T-helper 17 cell (primary cell): ENCODE measurements at regions not wholly inside any gene's neighbourhood (a gene's known extent, or its start where the extent isn't known, plus 50 kb on each side); places are given as distances from the start of the nearest gene placed in this dataset.

Experiments
- ATAC-seq: fragments of 150-1000 bp; cut with Tn5 transposase; 2 replicates; pipeline ENCODE4 v1.10.0; 2021; ENCODE audit warnings: mild to moderate bottlenecking, moderate library complexity
- DNase-seq, 3 donors: peaks; one replicate each; pipeline versions ENCODE4 v3.0.0 to v3.0.0-alpha.2; 2020 to 2021
- H3K9me3 ChIP-seq: one replicate; pipeline ENCODE4 v1.7.0; 2013; ENCODE audit warnings: low read length, mild to moderate bottlenecking; ENCODE audit not compliant: control insufficient read depth, poor library complexity, severe bottlenecking
- H3K27ac Mint-ChIP-seq: one replicate; pipeline ENCODE4 v1.8.0; 2022; ENCODE audit warnings: mild to moderate bottlenecking, moderate library complexity, mixed read lengths
- H3K27me3 Mint-ChIP-seq: one replicate; pipeline ENCODE4 v1.8.0; 2022; ENCODE audit warnings: mixed read lengths
- H3K36me3 Mint-ChIP-seq: one replicate; pipeline ENCODE4 v1.8.0; 2022; ENCODE audit warnings: low read depth, mixed read lengths
- H3K4me1 Mint-ChIP-seq: one replicate; pipeline ENCODE4 v1.8.0; 2022; ENCODE audit warnings: mild to moderate bottlenecking, mixed read lengths
- H3K4me3 Mint-ChIP-seq: one replicate; pipeline ENCODE4 v1.8.0; 2022; ENCODE audit warnings: mild to moderate bottlenecking, moderate library complexity, mixed read lengths

- H3K9me3 ChIP-seq = no peaks in the 10 kb centered on the region
- no peak for DNase-seq
- no peaks in the 10 kb centered on the region for H3K36me3 Mint-ChIP-seq
- no peaks in the 10 kb centered on the region for H3K4me1 Mint-ChIP-seq
- H3K4me3 Mint-ChIP-seq = no peak overlapping the region
- no peaks in the 10 kb centered on the region for H3K27me3 Mint-ChIP-seq
- no peak for ATAC-seq
- no peak overlapping the region for H3K27ac Mint-ChIP-seq
These were observed 60.7 kb upstream of the TBX3 start for GRCh38 chr12:114744691-114745090.

GRCh38 chr12:114744285-114744684 lies 60.3 kb upstream of the TBX3 start:
- H3K27ac Mint-ChIP-seq = no peak overlapping the region
- H3K27me3 Mint-ChIP-seq = no peaks in the 10 kb centered on the region
- no peak for ATAC-seq

GRCh38 chr12:114743799-114744198 lies 59.8 kb upstream of the TBX3 start:
- H3K36me3 Mint-ChIP-seq = no peaks in the 10 kb centered on the region
- DNase-seq (no peak), ATAC-seq (no peak)
- no peaks in the 10 kb centered on the region for H3K9me3 ChIP-seq
- no peak overlapping the region for H3K4me3 Mint-ChIP-seq
- H3K4me1 Mint-ChIP-seq = no peaks in the 10 kb centered on the region
- H3K27ac Mint-ChIP-seq = no peak overlapping the region
- peaks cover 2% of the 10 kb centered on the region for H3K27me3 Mint-ChIP-seq

More at GRCh38 chr12:114744285-114744684, 60.3 kb upstream of the TBX3 start:
- Mint-ChIP-seq H3K36me3 (no peaks in the 10 kb centered on the region), H3K4me3 (no peak overlapping the region), H3K4me1 (no peaks in the 10 kb centered on the region)
- H3K9me3 ChIP-seq = no peaks in the 10 kb centered on the region
- no peak for DNase-seq

GRCh38 chr12:114743289-114743688 lies 59.3 kb upstream of the TBX3 start:
- Mint-ChIP-seq H3K36me3 (no peaks in the 10 kb centered on the region), H3K4me1 (no peaks in the 10 kb centered on the region), H3K4me3 (no peak overlapping the region), H3K27me3 (peaks cover 4% of the 10 kb centered on the region), H3K27ac (no peak overlapping the region)
- DNase-seq = no peak
- H3K9me3 ChIP-seq = no peaks in the 10 kb centered on the region
- ATAC-seq = no peak

GRCh38 chr12:114742363-114742762 lies 58.4 kb upstream of the TBX3 start:
- ATAC-seq (no peak), DNase-seq (no peak)
- Mint-ChIP-seq H3K27ac (no peak overlapping the region), H3K4me3 (no peak overlapping the region), H3K4me1 (no peaks in the 10 kb centered on the region), H3K36me3 (no peaks in the 10 kb centered on the region), H3K27me3 (peaks cover 4% of the 10 kb centered on the region)
- H3K9me3 ChIP-seq = no peaks in the 10 kb centered on the region

GRCh38 chr12:114741940-114742339 lies 58.0 kb upstream of the TBX3 start:
- Mint-ChIP-seq H3K36me3 (no peaks in the 10 kb centered on the region), H3K27ac (no peak overlapping the region), H3K4me1 (no peaks in the 10 kb centered on the region), H3K4me3 (no peak overlapping the region), H3K27me3 (peaks cover 4% of the 10 kb centered on the region)
- no peak for DNase-seq
- ATAC-seq = no peak
- H3K9me3 ChIP-seq = no peaks in the 10 kb centered on the region

GRCh38 chr12:114740448-114740847 lies 56.5 kb upstream of the TBX3 start:
- H3K9me3 ChIP-seq = no peaks in the 10 kb centered on the region
- ATAC-seq (no peak), DNase-seq (no peak)
- no peaks in the 10 kb centered on the region for H3K36me3 Mint-ChIP-seq
- no peak overlapping the region for H3K27ac Mint-ChIP-seq
- no peak overlapping the region for H3K4me3 Mint-ChIP-seq
- H3K4me1 Mint-ChIP-seq = no peaks in the 10 kb centered on the region
- peaks cover 17% of the 10 kb centered on the region for H3K27me3 Mint-ChIP-seq

GRCh38 chr12:114738460-114739184 lies 54.6 kb upstream of the TBX3 start:
- ATAC-seq = no peak
- Mint-ChIP-seq H3K27me3 (peaks cover 32% of the 10 kb centered on the region), H3K4me3 (no peak overlapping the region)

GRCh38 chr12:114735680-114736374 lies 51.9 kb upstream of the TBX3 start:
- Mint-ChIP-seq H3K4me3 (no peak overlapping the region), H3K27ac (no peak overlapping the region), H3K36me3 (no peaks in the 10 kb centered on the region), H3K27me3 (peaks cover 32% of the 10 kb centered on the region), H3K4me1 (no peaks in the 10 kb centered on the region)
- DNase-seq (no peak), ATAC-seq (no peak)
- no peaks in the 10 kb centered on the region for H3K9me3 ChIP-seq

More at GRCh38 chr12:114738460-114739184, 54.6 kb upstream of the TBX3 start:
- H3K27ac Mint-ChIP-seq = no peak overlapping the region
- H3K4me1 Mint-ChIP-seq = no peaks in the 10 kb centered on the region
- no peak for DNase-seq
- H3K9me3 ChIP-seq = no peaks in the 10 kb centered on the region
- H3K36me3 Mint-ChIP-seq = no peaks in the 10 kb centered on the region

- H3K9me3 ChIP-seq = no peaks in the 10 kb centered on the region
- Mint-ChIP-seq H3K27ac (no peak overlapping the region), H3K27me3 (peaks cover 32% of the 10 kb centered on the region), H3K36me3 (no peaks in the 10 kb centered on the region), H3K4me1 (no peaks in the 10 kb centered on the region), H3K4me3 (no peak overlapping the region)
- DNase-seq (no peak), ATAC-seq (no peak)
These were observed 51.0 kb upstream of the TBX3 start for GRCh38 chr12:114735011-114735410.

- ATAC-seq = no peak
- H3K27me3 Mint-ChIP-seq = peaks cover 37% of the 10 kb centered on the region
These were observed 49.9 kb upstream of the TBX3 start for GRCh38 chr12:114733919-114734318.

More at GRCh38 chr12:114733919-114734318, 49.9 kb upstream of the TBX3 start:
- H3K4me3 Mint-ChIP-seq = no peak overlapping the region
- no peak for DNase-seq
- H3K36me3 Mint-ChIP-seq = no peaks in the 10 kb centered on the region
- no peaks in the 10 kb centered on the region for H3K9me3 ChIP-seq
- H3K27ac Mint-ChIP-seq = no peak overlapping the region
- H3K4me1 Mint-ChIP-seq = no peaks in the 10 kb centered on the region
